GM12891 (cell line): ENCODE measurements at regions not wholly inside any gene's neighbourhood (a gene's known extent, or its start where the extent isn't known, plus 50 kb on each side); places are given as distances from the start of the nearest gene placed in this dataset.
"Not testable (repeated sequence)": the region's sequence is repeated elsewhere in the genome, so short reads cannot be mapped to it uniquely, and the experiment has no call there.

Experiments
- DNase-seq: peaks from one replicate; pipeline ENCODE4 v3.0.0; 2011; ENCODE audit warnings: low spot score; ENCODE audit not compliant: insufficient read length
- FAIRE-seq: peaks from 2 replicates; lab custom pipeline; 2011; peaks lifted over from hg19 to GRCh38; lab: Jason Lieb, UNC
- PAX5 ChIP-seq: IDR thresholded peaks from 2 replicates; pipeline ENCODE4 v1.6.1; 2011; ENCODE audit warnings: low read length, moderate library complexity, mild to moderate bottlenecking; ENCODE audit not compliant: insufficient read depth, severe bottlenecking
- POLR2A ChIP-seq: IDR thresholded peaks from 2 replicates; pipeline ENCODE4 v1.6.1; 2011; ENCODE audit warnings: low read depth, low read length, control low read depth
- POLR2AphosphoS5 ChIP-seq: IDR thresholded peaks from 2 replicates; pipeline ENCODE4 v1.6.1; 2011; ENCODE audit warnings: low read depth, low read length, control low read depth
- POU2F2 ChIP-seq: IDR thresholded peaks from 2 replicates; pipeline ENCODE4 v1.6.1; 2011; ENCODE audit warnings: low read depth, mild to moderate bottlenecking, control low read depth, low read length, moderate library complexity
- SPI1 ChIP-seq: IDR thresholded peaks from 2 replicates; pipeline ENCODE4 v1.6.1; 2011; ENCODE audit warnings: low read depth, low read length, control low read depth
- TAF1 ChIP-seq: IDR thresholded peaks from 2 replicates; pipeline ENCODE4 v1.6.1; 2011; ENCODE audit warnings: low read depth, low read length, control low read depth

DNA sequence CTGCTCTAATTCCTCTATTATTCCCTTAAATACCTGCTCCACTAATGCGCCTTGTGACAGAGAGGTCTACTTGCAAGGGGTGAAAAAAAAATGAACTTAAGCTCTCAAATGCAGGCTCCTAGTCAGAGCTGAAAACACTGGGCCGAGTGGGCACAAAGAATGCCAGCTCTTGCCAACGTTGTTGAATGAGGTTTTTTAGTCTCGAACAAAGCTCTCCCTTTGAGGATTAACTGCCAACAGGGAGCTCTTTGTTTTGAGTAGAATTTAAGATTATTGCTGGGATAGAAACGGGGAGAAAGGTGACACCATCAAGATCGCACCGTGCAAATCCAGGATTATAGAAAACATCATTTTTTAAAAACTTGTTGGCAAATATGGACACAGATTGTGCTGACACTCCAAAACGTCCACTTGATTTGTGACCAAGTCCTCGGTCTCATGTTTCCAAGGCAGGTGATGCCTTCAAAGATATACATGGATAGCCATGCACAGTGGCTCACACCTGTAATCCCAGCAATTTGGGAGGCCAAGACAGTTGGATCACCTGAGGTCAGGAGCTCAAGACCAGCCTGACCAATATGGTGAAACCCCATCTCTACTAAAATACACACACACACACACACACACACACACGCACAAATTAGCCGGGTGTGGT is 163.2 kb downstream of the BMP7 start:
- DNase-seq (no peak), FAIRE-seq (no peak)
- TF ChIP-seq POLR2A = no peak
- TF ChIP-seq POU2F2 = no peak
- no peak for TF ChIP-seq SPI1
- TF ChIP-seq PAX5 = no peak
- TF ChIP-seq TAF1 = no peak
- no peak for TF ChIP-seq POLR2AphosphoS5

DNA sequence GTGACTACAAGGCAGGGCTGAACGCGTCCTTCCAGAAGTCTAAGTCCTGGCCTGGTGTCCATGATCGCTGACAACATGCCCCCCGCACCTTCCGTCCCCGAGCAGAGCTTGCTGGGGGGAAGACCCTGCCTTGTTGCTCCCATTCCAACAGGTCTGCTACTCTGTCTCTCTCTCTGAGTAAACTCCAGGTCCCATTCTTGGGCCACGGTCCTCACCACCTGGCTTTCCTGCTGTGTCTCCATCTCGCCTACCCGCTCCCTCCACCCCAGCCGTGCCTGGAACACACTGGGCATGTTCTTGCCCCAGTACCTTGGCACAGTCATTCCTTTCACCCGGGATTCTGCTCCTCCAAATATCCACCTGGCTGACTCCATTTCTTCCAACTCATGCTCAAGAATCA is 162.3 kb downstream of the BMP7 start:
- DNase-seq (no peak), FAIRE-seq (no peak)
- no peak for TF ChIP-seq PAX5

DNA sequence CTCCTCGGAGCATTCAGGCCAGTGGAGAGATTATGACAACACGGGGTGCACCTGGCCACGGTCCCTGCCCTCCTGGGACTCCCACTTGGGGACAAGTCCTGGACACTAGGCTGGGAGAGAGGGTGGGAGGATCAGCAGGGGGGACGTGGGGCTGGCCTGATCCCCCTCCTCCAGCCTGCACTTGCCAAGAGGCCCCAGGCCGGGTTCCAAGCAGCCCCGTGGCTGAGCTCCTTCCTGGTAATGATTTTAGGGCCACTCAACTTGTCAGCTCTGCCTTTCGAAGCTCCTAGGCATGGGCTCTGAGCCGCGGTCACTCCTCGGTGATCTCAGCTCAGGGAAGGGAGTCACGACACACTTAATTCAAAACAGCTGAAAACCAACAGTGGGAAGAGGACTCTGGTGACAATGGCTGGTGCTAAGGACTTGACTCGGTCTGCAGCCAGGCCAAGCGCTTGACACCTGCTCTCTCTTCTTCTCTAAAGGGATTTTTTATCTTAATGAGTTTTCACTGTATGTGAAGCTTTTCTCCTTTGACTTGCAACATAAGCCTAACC is 161.7 kb downstream of the BMP7 start:
- TF ChIP-seq SPI1 (no peak), TAF1 (no peak), PAX5 (no peak), POU2F2 (no peak)
- DNase-seq (no peak), FAIRE-seq (no peak)

DNA sequence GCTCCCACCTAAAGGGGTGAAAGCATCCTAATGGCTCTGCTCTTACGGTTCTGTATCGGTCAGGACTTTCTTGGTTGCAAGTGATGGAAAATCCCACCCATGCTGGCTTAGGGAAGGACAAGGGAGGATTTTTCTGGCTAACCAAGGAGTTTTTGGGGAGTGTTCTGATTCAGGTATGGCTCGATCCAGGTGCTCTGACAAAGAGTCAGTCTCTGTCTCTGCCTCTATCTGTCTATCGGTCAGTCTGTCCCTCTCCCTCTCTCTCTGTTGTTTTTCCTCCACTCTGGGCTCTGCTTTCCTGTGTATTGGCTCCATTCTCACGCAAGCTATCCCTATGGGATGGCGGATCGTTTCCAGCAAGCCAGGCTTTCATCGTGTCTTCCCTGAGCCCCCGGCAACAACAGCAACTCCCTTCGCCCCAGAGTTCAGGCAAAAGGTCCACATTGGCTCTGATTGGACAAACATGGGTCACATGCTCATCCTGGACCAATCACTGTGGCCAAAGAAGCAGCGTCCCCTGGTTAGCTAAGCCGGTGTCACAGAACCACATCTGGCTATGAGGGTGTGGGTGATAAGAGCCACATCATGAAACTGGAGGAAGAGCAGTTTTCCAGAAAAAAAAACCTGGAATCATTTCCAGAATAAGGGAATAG is 160.3 kb downstream of the BMP7 start:
- no peak for FAIRE-seq
- no peak for DNase-seq
- TF ChIP-seq POU2F2 = no peak
- TF ChIP-seq SPI1 = no peak
- no peak for TF ChIP-seq POLR2A
- TF ChIP-seq POLR2AphosphoS5 = no peak
- TF ChIP-seq TAF1 = no peak
- no peak for TF ChIP-seq PAX5

- TF ChIP-seq SPI1 (0 out of 2 replicates have a peak, but pooled peaks have one; percentile 3), POLR2A (no peak)
- DNase-seq = no peak
- FAIRE-seq = no peak
These were observed 159.7 kb downstream of the BMP7 start for GRCh38 chr20:57106692-57107091.

- TF ChIP-seq PAX5 (no peak), POU2F2 (no peak), POLR2AphosphoS5 (no peak), TAF1 (no peak), SPI1 (no peak), POLR2A (no peak)
- no peak for FAIRE-seq
- DNase-seq = no peak
These were observed 159.2 kb downstream of the BMP7 start for GRCh38 chr20:57107208-57107607.

DNA sequence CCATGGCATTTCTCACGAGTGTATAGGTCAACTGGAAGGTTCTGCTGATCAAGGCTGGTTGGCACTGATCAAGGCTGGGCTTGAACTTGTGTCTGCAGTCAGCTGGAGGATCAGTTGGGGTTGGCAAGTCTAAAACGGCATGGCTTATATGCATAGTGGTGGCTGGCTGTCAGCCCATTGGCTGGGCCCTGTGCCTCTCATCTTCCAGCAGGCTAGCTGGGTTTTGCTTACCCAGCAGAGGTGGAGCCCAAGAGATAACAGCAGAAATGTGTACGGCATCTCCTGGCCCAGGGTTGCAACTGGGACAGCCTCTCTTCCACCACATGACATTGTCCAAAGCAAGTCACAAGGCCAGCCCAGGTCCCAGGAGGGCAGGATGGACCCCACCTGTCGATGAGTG is 158.2 kb downstream of the BMP7 start:
- FAIRE-seq (no peak), DNase-seq (no peak)

DNA sequence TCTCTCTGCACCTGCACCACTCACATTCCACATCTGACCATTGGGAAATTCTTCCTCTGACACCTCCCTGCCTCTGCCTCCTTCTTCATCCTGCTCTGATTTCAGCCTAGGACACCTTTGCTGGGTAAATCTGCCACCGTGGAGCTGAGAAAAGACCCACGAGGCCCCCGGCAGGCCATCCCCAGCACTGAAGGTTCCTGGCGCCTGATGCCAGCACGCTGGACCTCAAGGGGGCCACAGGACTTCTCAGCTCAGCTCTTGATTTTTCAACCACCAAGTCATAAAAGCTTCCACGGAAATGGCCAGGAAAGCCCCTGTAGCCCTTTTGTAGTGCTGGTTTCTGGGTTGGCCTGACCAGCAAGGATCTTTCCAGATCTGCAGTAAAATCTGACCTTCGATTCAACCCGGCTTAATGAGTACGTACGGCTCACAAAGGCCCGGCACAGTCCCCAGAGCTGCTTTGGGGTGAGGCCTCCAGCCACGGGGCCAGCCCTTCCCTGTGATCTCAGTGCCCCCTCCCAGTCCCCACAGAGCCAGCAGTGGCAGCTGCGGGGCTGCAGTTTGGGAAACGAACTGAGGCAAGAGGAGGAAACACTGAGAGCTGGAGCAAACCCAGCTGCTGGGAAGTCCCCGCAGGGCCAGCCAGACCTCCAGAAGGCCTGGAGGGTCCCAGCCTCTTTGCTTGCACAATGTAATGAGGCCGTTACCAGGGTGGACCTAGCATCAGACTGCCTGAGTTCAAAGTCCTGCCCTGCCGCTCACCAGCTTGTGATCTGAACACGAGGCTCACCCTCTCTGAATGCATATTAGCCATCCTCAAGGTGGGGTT is 157.5 kb downstream of the BMP7 start:
- DNase-seq = no peak
- TF ChIP-seq POLR2A (no peak), POLR2AphosphoS5 (no peak), PAX5 (no peak), TAF1 (no peak), POU2F2 (no peak), SPI1 (no peak)
- FAIRE-seq = no peak

More for the DNA sequence above, 158.2 kb downstream of the BMP7 start:
- TF ChIP-seq SPI1 (no peak), POU2F2 (no peak), POLR2A (no peak)

GRCh38 chr20:57109571-57109953 is 156.9 kb downstream of the BMP7 start:
- TF ChIP-seq POLR2AphosphoS5 (no peak), SPI1 (no peak), PAX5 (no peak), TAF1 (no peak), POU2F2 (no peak), POLR2A (no peak)
- DNase-seq = no peak
- no peak for FAIRE-seq

GRCh38 chr20:57110121-57111027 is 156.1 kb downstream of the BMP7 start:
- not testable (repeated sequence) for DNase-seq, FAIRE-seq
